ENCODE measurements at regions not wholly inside any gene's neighbourhood (a gene's known extent, or its start where the extent isn't known, plus 50 kb on each side); places are given as distances from the start of the nearest gene placed in this dataset.

DNA sequence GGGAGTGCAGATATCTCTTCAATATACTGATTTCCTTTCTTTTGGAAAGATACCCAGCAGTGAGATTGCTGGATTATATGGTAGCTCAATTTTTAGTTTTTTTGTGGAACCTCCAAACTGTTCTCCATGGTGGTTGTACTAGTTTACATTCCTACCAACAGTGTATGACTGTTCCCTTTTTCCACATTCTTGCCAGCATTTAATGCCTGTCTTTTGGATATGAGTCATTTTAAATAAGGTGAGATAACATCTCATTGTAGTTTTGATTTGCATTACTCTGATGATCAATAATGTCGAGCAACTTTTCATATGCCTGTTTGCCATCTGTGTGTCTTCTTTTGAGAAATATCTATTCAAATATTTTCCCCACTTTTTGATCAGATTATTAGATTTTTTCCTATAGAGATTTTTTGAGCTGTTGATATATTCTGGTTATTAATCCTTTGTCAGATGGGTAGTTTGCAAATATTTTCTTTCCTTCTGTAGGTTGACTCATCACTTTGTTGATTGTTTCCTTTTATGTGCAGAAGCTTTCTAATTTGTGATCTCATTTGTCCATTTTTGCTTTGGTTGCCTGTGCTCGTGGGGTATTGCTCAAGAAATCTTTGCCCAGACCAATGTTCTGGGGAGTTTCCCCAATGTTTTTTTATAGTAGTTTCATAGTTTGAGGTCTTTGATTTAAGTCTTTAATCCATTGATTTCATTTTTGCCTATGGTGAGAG lies 552.7 kb downstream of the ZNF674 start:
- H3K9me3 ChIP-seq (ENCODE audit: control insufficient read depth, insufficient read depth, low read length): no peaks in the 10 kb centered on the region
- no peak overlapping the region for H2AFZ ChIP-seq (replicated peaks; ENCODE audit: low read length, poor library complexity)
- H2BK120ac ChIP-seq (ENCODE audit: low read depth, low read length): no peak overlapping the region
- no peaks in the 10 kb centered on the region for H3K4me1 ChIP-seq (ENCODE audit: control insufficient read depth, insufficient read depth, low read length)
- no CpG with 5 or more reads among the region's 2 CpGs for WGBS, 2 experiments (ENCODE audit: extremely low coverage in 2 of 2, insufficient read length in 1 of 2)
- H4K8ac ChIP-seq (ENCODE audit: low read depth in 2 of 2, low read length in 2 of 2): no peak overlapping the region
- TF ChIP-seq, protein P1, sequence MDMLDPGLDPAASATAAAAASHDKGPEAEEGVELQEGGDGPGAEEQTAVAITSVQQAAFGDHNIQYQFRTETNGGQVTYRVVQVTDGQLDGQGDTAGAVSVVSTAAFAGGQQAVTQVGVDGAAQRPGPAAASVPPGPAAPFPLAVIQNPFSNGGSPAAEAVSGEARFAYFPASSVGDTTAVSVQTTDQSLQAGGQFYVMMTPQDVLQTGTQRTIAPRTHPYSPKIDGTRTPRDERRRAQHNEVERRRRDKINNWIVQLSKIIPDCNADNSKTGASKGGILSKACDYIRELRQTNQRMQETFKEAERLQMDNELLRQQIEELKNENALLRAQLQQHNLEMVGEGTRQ (IDR thresholded peaks at IDR 0.05; ENCODE audit: low read depth, low read length): no peak
- TF ChIP-seq RCOR1 (IDR thresholded peaks at IDR 0.05; ENCODE audit: insufficient replicate concordance, low read length): no peak
- no peak for TF ChIP-seq BHLHE40 (IDR thresholded peaks at IDR 0.05; ENCODE audit: low read depth, low read length)
- no peak for TF ChIP-seq RAD21 (IDR thresholded peaks at IDR 0.05; ENCODE audit: low read length)
- TF ChIP-seq POLR2A (IDR thresholded peaks at IDR 0.05; ENCODE audit: low read depth, low read length): no peak
- no peak for TF ChIP-seq MAFK (IDR thresholded peaks at IDR 0.05; ENCODE audit: low read depth, low read length)
- TF ChIP-seq NFE2L2 (IDR thresholded peaks at IDR 0.05; ENCODE audit: low read depth, low read length): no peak
- H3K4me3 ChIP-seq (ENCODE audit: insufficient read depth, low read depth, low read length): no peak overlapping the region
- no peak overlapping the region for H2BK15ac ChIP-seq (ENCODE audit: low read depth, low read length)
- no peak overlapping the region for H3K56ac ChIP-seq (ENCODE audit: extremely low read depth, insufficient read depth, low read length)
- no TSS peak for BruUV-seq (replicated peaks)
- no peak for ATAC-seq (ENCODE audit: low read depth)
- H4K91ac ChIP-seq (ENCODE audit: insufficient read depth, low read depth, low read length): no peak overlapping the region
- dilution Hi-C loops (cut with HindIII; ENCODE audit: low sequenced_read_pairs, unreplicated experiment) (no loop called here), intact Hi-C loops (cut with micrococcal nuclease) (no loop called here), in situ Hi-C loops (cut with MboI; ENCODE audit: low sequenced_read_pairs) (no loop called here)
- no peak overlapping the region for H2AK5ac ChIP-seq (ENCODE audit: low read depth, low read length)
- no peaks in the 10 kb centered on the region for H3K9me1 ChIP-seq (ENCODE audit: insufficient read depth, low read length)
- H3K27ac ChIP-seq (ENCODE audit: insufficient read depth, low read length): no peak overlapping the region
- H3K4ac ChIP-seq (ENCODE audit: low read depth, low read length): no peak overlapping the region
- no peaks in the 10 kb centered on the region for H4K20me1 ChIP-seq (ENCODE audit: insufficient read depth, low read length)
- no peak overlapping the region for H4K5ac ChIP-seq (ENCODE audit: low read depth, low read length)
- H3K23ac ChIP-seq (ENCODE audit: low read depth, low read length): no peak overlapping the region
- no peak overlapping the region for H2BK20ac ChIP-seq (ENCODE audit: low read depth, low read length)
- H3K18ac ChIP-seq (ENCODE audit: low read depth, low read length): no peak overlapping the region
- H2AK9ac ChIP-seq (replicated peaks; ENCODE audit: low read depth, low read length, poor library complexity): no peak overlapping the region
- H3K79me1 ChIP-seq (ENCODE audit: low read depth in 1 of 2, low read length in 2 of 2): no peaks in the 10 kb centered on the region
- no peak for DNase-seq
- H2BK5ac ChIP-seq (ENCODE audit: low read depth, low read length, poor library complexity, severe bottlenecking): no peak overlapping the region
- H3K14ac ChIP-seq (replicated peaks; ENCODE audit: low read depth, low read length): no peak overlapping the region
- H3K36me3 ChIP-seq (ENCODE audit: control insufficient read depth, insufficient read depth, low read length): no peaks in the 10 kb centered on the region
- ChIA-PET POLR2A (ENCODE audit: unreplicated experiment) (no interaction called here), CTCF (no interaction called here)
- no peaks in the 10 kb centered on the region; the same call in 1 of the 2 replicates for H3K27me3 ChIP-seq (ENCODE audit: control insufficient read depth, insufficient read depth, low read length)
- no peak overlapping the region for H3K9ac ChIP-seq (ENCODE audit: low read depth, low read length)
- no peak overlapping the region for H3K4me2 ChIP-seq (ENCODE audit: low read depth, low read length)

All from IMR-90 (cell line).